Glomerular endothelial cell (primary cell): ENCODE measurements at regions not wholly inside any gene's neighbourhood (a gene's known extent, or its start where the extent isn't known, plus 50 kb on each side); places are given as distances from the start of the nearest gene placed in this dataset.
"Not testable (repeated sequence)": the region's sequence is repeated elsewhere in the genome, so short reads cannot be mapped to it uniquely, and the experiment has no call there.

ENCODE experiments used
- DNase-seq: peaks from one replicate; pipeline ENCODE4 v3.0.0-alpha.2; 2011; ENCODE audit warnings: low read depth, low spot score; ENCODE audit errors: extremely low read depth

GRCh38 chr3:153640689-153641665, 479.0 kb downstream of the RAP2B start:
- no peak for DNase-seq

DNA sequence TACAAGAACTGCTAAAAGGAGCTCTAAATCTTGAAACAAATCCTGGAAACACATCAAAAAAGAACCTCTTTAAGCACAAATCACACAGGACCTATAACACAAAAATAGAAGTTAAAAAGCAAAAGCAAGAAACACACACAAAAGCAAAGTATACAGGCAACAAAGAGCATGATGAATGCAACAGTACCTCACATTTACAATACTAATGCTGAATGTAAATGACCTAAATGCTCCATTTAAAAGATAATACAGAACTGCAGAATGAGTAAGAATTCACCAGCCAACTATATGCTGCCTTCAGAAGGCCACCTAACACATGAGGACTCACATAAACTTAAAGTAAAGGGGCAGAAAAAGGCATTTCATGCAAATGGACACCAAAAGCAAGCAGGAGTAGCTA, 478.6 kb upstream of the ARHGEF26 start:
- not testable (repeated sequence) for DNase-seq

GRCh38 chr3:153643471-153643870, 477.7 kb upstream of the ARHGEF26 start:
- not testable (repeated sequence) for DNase-seq

DNA sequence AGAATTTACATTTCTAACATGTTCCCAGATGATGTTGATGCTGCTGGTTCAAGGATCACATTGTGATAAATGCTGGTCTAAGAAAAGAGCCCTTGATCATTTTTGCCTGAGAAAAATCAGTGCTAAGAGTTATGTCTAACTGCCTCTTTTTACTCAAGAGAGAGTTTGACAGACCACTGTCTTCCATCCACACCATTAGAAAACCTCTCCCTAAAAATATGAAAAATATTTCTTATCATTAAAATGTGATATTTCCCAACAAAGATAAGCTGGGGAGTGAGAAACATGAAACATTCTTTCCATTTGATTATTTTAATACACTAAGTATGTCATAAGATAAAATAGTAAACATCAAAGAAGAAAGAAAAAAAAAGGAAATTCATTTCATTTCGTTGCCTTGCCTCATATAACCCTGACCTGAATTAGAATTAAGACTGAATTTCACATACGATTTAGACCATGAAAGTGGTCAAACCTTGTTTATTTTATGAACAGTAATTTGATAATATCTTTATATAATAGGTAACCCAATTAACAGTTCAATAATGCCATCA, 471.8 kb upstream of the ARHGEF26 start:
- DNase-seq: no peak

GRCh38 chr3:153652076-153652475, 469.1 kb upstream of the ARHGEF26 start:
- no peak for DNase-seq

GRCh38 chr3:153657046-153657445, 464.1 kb upstream of the ARHGEF26 start:
- no peak for DNase-seq

DNA sequence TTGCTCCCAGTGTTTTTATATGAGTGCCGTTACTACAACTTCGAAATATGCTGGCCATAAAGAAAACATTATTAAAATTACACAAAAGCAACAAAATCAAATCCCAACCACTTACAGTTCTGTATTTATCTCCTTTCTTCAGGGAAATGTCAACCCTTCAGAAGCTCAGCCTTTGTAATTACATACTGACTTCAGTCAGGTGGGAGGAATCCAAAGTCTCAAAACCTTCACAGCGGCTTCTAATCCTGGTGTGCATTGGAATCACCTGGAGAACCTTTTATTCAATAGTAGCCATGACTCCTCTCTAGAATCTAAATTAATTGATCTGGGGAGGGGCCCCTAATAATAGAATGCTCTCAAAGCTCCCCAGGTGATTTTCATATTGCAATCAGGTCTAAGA, 463.7 kb upstream of the ARHGEF26 start:
- DNase-seq: no peak

- DNase-seq: no peak
Measured at GRCh38 chr3:153658136-153658535, 463.1 kb upstream of the ARHGEF26 start.

GRCh38 chr3:153666991-153667740, 454.0 kb upstream of the ARHGEF26 start:
- no peak for DNase-seq

DNA sequence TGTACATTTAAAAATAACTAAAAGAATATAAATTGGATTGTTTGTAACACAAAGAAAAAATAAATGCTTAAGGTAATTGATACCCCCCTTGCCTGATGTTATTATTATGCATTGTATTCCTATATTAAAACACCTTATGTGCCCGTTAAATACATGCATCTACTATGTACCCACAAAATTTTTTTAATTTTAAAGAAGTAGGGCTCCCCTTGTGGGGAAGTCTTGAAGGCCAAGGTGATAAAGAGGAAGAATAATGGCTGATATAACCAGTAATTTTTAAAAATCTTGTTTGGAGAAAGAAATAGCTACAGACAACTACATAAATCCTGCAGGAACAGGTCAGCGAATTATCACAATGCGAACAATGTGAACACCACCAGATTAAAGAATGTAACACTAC, 451.7 kb upstream of the ARHGEF26 start:
- DNase-seq: no peak

DNA sequence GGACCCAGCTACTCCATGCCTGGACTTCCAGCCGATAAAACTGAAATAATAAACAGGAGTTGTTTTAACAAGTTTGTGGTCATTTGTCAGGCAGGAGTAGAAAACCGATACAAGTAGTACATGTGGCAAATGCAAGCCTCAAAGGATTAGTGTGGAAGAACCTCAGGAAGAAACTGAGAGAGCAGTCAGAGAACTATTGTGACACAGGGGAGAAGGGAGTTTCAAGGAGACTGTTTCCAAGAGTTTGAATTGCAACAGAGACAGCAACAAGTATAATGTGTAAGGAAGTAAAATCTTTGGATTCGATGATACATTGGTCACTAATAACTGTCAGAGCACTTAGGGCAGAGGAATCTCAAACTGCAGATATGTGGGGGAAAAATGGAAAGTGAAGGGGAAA, 450.6 kb upstream of the ARHGEF26 start:
- DNase-seq: no peak

DNA sequence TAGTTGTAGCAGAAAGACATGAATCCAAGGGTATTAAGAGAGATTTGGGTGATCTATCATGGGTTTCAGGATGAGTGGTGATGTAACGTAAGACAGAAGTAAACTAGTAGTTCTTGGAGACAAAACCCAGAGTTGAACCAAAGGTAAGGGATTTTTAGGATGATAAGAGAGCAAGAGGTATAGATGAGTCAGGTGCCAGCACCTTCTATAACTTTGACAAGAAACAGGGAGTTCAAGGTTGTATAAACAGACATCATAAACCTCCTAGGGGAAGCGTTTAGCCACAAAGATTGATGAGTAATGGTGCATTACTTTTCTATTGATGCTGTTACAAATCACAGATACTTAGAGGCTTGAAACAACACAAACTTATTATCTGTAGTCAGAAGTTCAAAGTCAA, 447.3 kb upstream of the ARHGEF26 start:
- DNase-seq: no peak

DNA sequence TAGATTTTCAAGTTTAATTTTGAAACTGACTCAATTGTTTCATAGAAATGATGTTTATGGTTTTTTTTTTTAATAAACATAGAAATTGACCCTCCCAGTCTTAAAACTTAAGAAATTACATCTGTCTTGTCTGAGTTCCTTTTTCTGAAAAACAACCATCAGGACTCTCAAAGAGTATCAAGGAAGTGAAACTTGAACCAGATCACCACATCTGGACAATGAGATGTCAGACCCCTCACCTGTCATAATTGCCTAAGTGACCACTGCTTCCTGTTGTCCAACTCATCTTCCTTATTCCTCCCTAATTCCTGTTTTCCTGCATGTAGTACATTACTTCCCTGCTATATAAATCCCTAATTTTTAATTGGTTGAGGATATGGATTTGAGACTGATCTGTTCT, 441.5 kb upstream of the ARHGEF26 start:
- no peak for DNase-seq

- no peak for DNase-seq
Measured at GRCh38 chr3:153680526-153680925, 440.7 kb upstream of the ARHGEF26 start.

DNA sequence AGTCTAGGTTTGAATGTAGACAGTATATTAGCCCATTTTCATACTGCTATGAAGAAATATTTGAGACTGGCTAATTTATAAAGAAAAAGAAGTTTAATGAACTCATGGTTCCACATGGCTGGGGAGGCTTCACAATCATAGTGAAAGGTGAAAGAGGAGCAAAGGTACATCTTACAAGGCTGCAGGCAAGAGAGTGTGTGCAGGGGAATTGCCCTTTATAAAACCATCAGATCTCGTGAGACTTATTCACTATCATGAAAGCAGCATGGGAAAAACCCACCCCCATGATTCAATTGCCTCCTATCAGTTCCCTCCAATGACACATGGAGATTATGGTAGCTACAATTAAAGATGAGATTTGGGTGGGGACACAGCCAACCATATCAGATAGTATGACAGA, 440.1 kb upstream of the ARHGEF26 start:
- DNase-seq: no peak

- no peak for DNase-seq
Measured at GRCh38 chr3:153688301-153689120, 432.7 kb upstream of the ARHGEF26 start.

- DNase-seq: no peak
Measured at GRCh38 chr3:153693207-153693606, 428.0 kb upstream of the ARHGEF26 start.

- DNase-seq: no peak
Measured at GRCh38 chr3:153702106-153702505, 419.1 kb upstream of the ARHGEF26 start.

DNA sequence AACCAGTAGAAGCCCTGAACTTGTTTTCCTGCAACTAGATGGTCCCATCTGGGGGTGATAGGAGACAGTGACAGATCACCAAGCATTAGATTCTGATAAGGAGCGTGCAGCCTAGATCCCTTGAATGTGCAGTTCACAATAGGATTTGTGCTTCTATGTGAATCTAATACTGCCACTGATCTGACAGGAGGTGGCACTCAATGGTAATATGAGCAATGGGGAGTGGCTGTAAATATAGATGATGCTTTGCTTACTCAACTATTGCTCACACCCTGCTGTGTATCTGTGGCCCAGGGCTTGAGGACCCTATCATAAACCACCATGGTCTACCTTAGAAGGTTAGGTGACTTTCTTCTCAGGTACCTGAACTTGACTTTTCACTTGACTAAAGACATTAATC, 417.1 kb upstream of the ARHGEF26 start:
- DNase-seq: no peak

DNA sequence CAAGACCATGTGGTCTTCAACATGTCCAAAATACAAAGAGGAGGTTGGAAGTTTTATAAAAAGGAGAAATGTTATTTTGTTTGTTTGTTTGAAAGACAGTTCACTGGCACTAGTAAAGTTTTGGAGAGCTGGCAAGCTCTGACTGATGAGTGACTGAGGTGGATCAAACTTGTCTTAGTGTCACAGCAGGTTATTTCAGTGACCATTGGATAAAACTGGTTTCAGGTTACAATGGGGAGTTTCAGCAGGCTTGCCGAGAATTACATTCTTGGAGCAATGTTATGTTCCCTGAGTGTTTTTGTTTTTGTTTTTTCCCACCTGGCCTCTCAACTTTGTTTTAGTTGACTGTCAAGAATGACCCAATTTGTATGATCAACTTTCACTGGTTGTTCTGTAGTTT, 414.5 kb upstream of the ARHGEF26 start:
- no peak for DNase-seq

GRCh38 chr3:153714016-153714415, 407.2 kb upstream of the ARHGEF26 start:
- DNase-seq: no peak
